PC-9 (cell line): ENCODE measurements at regions not wholly inside any gene's neighbourhood (a gene's known extent, or its start where the extent isn't known, plus 50 kb on each side); places are given as distances from the start of the nearest gene placed in this dataset.

Experiments used
- BruUV-seq: library from RNA; stranded (reverse); fragments of 400-500 nt; replicated peaks from 2 replicates; lab custom pipeline; 2021; lab: Mats Ljungman, UMichigan
- CTCF ChIA-PET: fragments of 300-600 bp; sonication (Branson Sonifier 250); formaldehyde crosslinking; loops from one replicate; lab custom pipeline; 2022; ENCODE audit warnings: antibody characterized with exemption; lab: Charles Lee
- POLR2A ChIA-PET: fragments of 300-600 bp; sonication (Branson Sonifier 250); formaldehyde crosslinking; loops from one replicate; lab custom pipeline; 2022; ENCODE audit warnings: antibody characterized with exemption; ENCODE audit not compliant: unreplicated experiment; lab: Charles Lee
- DNase-seq, 2 experiments: peaks; one replicate each; pipeline versions ENCODE4 v3.0.0 to v3.0.0-alpha.2; 2015 to 2022; ENCODE audit warnings: mixed read lengths in 1 of 2
- H2AFZ ChIP-seq: fragments of 200-600 bp; sonication (generic); 2 replicates; pipeline ENCODE4 v1.8.1; 2017; ENCODE audit warnings: antibody characterized with exemption
- H3F3A ChIP-seq: fragments of 200-600 bp; sonication (generic); 2 replicates; pipeline ENCODE4 v1.8.1; 2017; ENCODE audit warnings: antibody characterized with exemption, mild to moderate bottlenecking, low read depth; ENCODE audit not compliant: insufficient read depth
- H3K27ac ChIP-seq: fragments of 200-600 bp; sonication (generic); 2 replicates; pipeline ENCODE4 v1.6.1; 2016; ENCODE audit warnings: mixed run types
- H3K27me3 ChIP-seq: fragments of 200-600 bp; sonication (generic); 2 replicates; pipeline ENCODE4 v1.6.1; 2016; ENCODE audit warnings: low read depth, mixed run types; ENCODE audit not compliant: insufficient read depth
- H3K36me3 ChIP-seq: fragments of 200-600 bp; sonication (generic); 2 replicates; pipeline ENCODE4 v1.6.1; 2016; ENCODE audit warnings: low read depth, mixed run types
- H3K4me1 ChIP-seq: fragments of 200-600 bp; sonication (generic); replicated peaks from 2 replicates; pipeline ENCODE4 v1.6.1; 2016; ENCODE audit warnings: mixed run types; ENCODE audit not compliant: insufficient read depth
- H3K4me2 ChIP-seq: fragments of 200-600 bp; sonication (generic); 2 replicates; pipeline ENCODE4 v1.6.1; 2017; ENCODE audit warnings: mixed run types
- H3K4me3 ChIP-seq: fragments of 200-600 bp; sonication (generic); 2 replicates; pipeline ENCODE4 v1.6.1; 2016; ENCODE audit warnings: mixed run types
- H3K79me2 ChIP-seq: fragments of 200-600 bp; sonication (generic); 2 replicates; pipeline ENCODE4 v1.6.1; 2017; ENCODE audit warnings: low read depth, mixed run types
- H3K9me2 ChIP-seq: fragments of 200-600 bp; sonication (generic); 2 replicates; pipeline ENCODE4 v1.8.1; 2017; ENCODE audit warnings: mild to moderate bottlenecking; ENCODE audit not compliant: insufficient read depth
- H3K9me3 ChIP-seq: fragments of 200-600 bp; sonication (generic); 2 replicates; pipeline ENCODE4 v1.8.1; 2016; ENCODE audit warnings: low read depth; ENCODE audit not compliant: insufficient read depth
- H4K20me1 ChIP-seq: fragments of 200-600 bp; sonication (generic); 2 replicates; pipeline ENCODE4 v1.8.1; 2017; ENCODE audit not compliant: insufficient read depth
- EZH2 ChIP-seq: fragments of 200-600 bp; sonication (generic); IDR thresholded peaks from 2 replicates; pipeline ENCODE4 v1.8.0; 2017; ENCODE audit warnings: antibody characterized with exemption, low read depth
- intact Hi-C: fragments of 100-400 bp; cut with micrococcal nuclease; formaldehyde crosslinking; loops from one replicate; pipeline ENCODE4 v1.10.0; 2022; ENCODE audit not compliant: unreplicated experiment
- TF ChIP-seq, protein P1 (sequence below): fragments of 200-600 bp; sonication (generic); conservative IDR thresholded peaks from 2 replicates; pipeline ENCODE4 v1.6.1; 2017; ENCODE audit warnings: mixed run types, antibody characterized with exemption, mild to moderate bottlenecking, moderate library complexity

DNA sequence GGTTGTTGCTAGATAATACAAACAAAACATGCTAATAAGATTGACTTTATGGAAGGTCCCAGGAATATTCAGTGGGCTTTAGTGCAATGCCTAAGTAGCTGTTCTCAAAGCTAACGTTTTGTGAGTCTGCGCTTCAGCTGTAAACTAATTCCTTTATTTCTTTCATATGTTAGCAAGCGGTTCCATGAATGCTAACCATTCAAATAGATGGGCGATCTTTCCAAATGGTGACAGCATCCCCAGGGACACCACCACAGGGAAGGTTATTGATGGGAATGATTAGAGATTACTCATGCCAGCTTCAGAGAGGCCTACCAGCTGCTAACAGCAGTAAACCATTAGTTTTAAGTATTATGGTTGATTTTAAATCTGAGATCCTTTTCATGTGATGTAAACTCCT lies 405.7 kb upstream of the MCTP2 start:
- Histone ChIP-seq H4K20me1 (no peaks in the 10 kb centered on the region), H3K79me2 (no peaks in the 10 kb centered on the region), H3K4me1 (no peaks in the 10 kb centered on the region), H3F3A (no peaks in the 10 kb centered on the region), H3K27me3 (peaks cover 14% of the 10 kb centered on the region; the same call in 1 of the 2 replicates), H3K4me2 (no peak overlapping the region), H3K9me3 (no peaks in the 10 kb centered on the region), H3K36me3 (no peaks in the 10 kb centered on the region), H3K27ac (no peak overlapping the region), H3K9me2 (no peaks in the 10 kb centered on the region), H3K4me3 (no peak overlapping the region), H2AFZ (no peak overlapping the region)
- TF ChIP-seq, protein P1, sequence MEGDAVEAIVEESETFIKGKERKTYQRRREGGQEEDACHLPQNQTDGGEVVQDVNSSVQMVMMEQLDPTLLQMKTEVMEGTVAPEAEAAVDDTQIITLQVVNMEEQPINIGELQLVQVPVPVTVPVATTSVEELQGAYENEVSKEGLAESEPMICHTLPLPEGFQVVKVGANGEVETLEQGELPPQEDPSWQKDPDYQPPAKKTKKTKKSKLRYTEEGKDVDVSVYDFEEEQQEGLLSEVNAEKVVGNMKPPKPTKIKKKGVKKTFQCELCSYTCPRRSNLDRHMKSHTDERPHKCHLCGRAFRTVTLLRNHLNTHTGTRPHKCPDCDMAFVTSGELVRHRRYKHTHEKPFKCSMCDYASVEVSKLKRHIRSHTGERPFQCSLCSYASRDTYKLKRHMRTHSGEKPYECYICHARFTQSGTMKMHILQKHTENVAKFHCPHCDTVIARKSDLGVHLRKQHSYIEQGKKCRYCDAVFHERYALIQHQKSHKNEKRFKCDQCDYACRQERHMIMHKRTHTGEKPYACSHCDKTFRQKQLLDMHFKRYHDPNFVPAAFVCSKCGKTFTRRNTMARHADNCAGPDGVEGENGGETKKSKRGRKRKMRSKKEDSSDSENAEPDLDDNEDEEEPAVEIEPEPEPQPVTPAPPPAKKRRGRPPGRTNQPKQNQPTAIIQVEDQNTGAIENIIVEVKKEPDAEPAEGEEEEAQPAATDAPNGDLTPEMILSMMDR, result no peak
- TF ChIP-seq EZH2, result no peak
- DNase-seq, result no peak
- ChIA-PET POLR2A (no interaction called here), CTCF (no interaction called here)
- intact Hi-C loops, result no loop called here
- no TSS peak for BruUV-seq

DNA sequence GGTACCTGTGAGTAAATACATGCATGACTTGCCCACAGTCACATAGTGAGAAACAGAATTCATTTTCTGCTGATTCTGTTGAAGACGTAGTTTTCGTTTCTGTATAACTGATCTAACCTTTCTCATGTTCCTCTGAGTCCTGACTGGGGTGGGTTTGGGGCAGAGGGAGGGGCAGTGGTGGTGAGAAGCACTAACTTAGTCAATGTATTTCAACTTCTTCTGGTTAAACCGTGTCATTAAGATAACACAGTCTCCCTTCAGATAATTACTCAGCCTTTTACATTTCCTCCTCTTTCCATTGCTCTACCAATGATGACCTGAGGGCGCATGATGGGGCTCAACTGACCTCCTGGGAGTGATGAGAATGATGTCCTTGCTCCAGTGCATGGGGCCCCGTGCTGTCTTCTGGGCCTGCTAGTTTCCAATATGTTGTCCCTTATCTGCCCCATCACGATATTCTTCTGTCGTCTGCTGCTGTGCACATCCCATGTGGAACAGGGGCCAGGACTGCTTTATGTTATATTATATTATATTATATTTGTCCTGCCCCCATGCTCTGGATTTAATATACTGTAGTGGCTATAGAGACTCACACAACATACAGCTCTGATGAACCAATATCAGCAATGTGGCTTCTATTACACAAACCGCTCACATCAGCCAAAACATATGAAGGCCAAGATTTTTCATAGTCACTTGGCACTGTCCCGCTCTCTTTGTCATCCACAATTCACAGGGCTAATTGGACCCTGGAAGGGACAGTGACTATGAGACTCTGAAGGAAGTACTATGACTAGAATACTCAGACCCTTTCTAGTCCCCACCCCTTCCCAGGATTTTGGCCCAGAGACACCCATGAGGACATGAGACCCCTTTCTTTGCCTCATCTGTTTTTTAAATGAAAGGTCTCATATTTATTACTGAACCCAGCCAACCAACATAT lies 407.1 kb upstream of the MCTP2 start:
- Histone ChIP-seq H3K9me2 (no peaks in the 10 kb centered on the region), H3K4me3 (no peak overlapping the region), H3F3A (no peaks in the 10 kb centered on the region), H3K9me3 (no peaks in the 10 kb centered on the region), H3K4me1 (no peaks in the 10 kb centered on the region), H3K4me2 (no peak overlapping the region), H2AFZ (no peak overlapping the region), H3K79me2 (no peaks in the 10 kb centered on the region), H3K27ac (no peak overlapping the region), H3K36me3 (no peaks in the 10 kb centered on the region), H4K20me1 (no peaks in the 10 kb centered on the region), H3K27me3 (peaks cover 17% of the 10 kb centered on the region; the same call in 1 of the 2 replicates)
- intact Hi-C loops, result no loop called here
- no peak for DNase-seq
- CTCF ChIA-PET, result no interaction called here
- BruUV-seq, result no TSS peak
- TF ChIP-seq EZH2, result no peak
- TF ChIP-seq, protein P1, result no peak
- POLR2A ChIA-PET, result no interaction called here

DNA sequence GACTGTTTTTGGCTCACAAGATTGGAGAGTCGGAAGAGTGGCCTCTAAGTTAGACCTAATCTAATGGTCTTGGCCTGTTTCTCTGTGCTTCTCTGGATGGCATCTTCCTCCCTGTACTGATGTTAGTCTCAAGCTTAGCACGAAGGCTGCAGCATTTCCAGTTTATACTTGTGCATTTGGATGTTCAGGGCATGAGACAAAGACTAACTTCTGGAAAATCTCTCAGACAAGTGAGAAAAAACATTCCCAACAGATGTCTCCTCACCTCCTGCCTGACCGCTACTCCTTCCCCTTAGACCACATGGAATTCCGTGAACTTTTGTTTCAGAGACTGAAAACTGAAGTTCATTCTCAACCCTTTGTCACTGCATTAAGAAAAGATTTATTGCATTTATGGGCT lies 410.8 kb upstream of the MCTP2 start:
- POLR2A ChIA-PET, result no interaction called here
- no peak for DNase-seq
- no peaks in the 10 kb centered on the region for H3K36me3 ChIP-seq
- H3K27me3 ChIP-seq, result peaks cover 17% of the 10 kb centered on the region; the same call in 1 of the 2 replicates
- H3K9me3 ChIP-seq, result no peaks in the 10 kb centered on the region
- H4K20me1 ChIP-seq, result no peaks in the 10 kb centered on the region
- H3K4me2 ChIP-seq, result no peak overlapping the region
- no peaks in the 10 kb centered on the region for H3F3A ChIP-seq
- no peaks in the 10 kb centered on the region for H3K4me1 ChIP-seq
- no TSS peak for BruUV-seq
- H3K27ac ChIP-seq, result no peak overlapping the region
- H3K4me3 ChIP-seq, result no peak overlapping the region
- no peak overlapping the region for H2AFZ ChIP-seq
- intact Hi-C loops, result no loop called here
- TF ChIP-seq, protein P1, result no peak
- TF ChIP-seq EZH2, result no peak
- H3K9me2 ChIP-seq, result no peaks in the 10 kb centered on the region
- CTCF ChIA-PET, result no interaction called here
- no peaks in the 10 kb centered on the region for H3K79me2 ChIP-seq
